Stimulated activated naive CD8-positive, alpha-beta T cell treated with anti-CD3 and anti-CD28 coated beads, Interleukin-15, amount 100 ng/mL, for 72 hours (primary cell): ENCODE measurements at regions not wholly inside any gene's neighbourhood (a gene's known extent, or its start where the extent isn't known, plus 50 kb on each side); places are given as distances from the start of the nearest gene placed in this dataset.

Experiments used
- ATAC-seq: fragments of 150-1000 bp; cut with Tn5 transposase; 2 replicates; pipeline ENCODE4 v1.10.0; 2021; ENCODE audit warnings: mild to moderate bottlenecking, moderate library complexity
- DNase-seq, 2 donors: peaks; one replicate each; pipeline ENCODE4 v3.0.0; 2021 to 2022
- H3K27ac Mint-ChIP-seq, 2 donors: one replicate each; pipeline ENCODE4 v1.8.0; 2022; ENCODE audit warnings: mild to moderate bottlenecking in 2 of 2, mixed read lengths in 2 of 2, moderate library complexity in 2 of 2
- H3K27me3 Mint-ChIP-seq: one replicate; pipeline ENCODE4 v1.8.0; 2022; ENCODE audit warnings: mixed read lengths
- H3K4me1 Mint-ChIP-seq: one replicate; pipeline ENCODE4 v1.8.0; 2022; ENCODE audit warnings: mild to moderate bottlenecking, mixed read lengths
- H3K4me3 Mint-ChIP-seq, 2 donors: one replicate each; pipeline ENCODE4 v1.8.0; 2022; ENCODE audit warnings: mild to moderate bottlenecking in 2 of 2, mixed read lengths in 2 of 2, moderate library complexity in 1 of 2
- H3K9me3 Mint-ChIP-seq, 2 donors: one replicate each; pipeline ENCODE4 v1.8.0; 2022; ENCODE audit warnings: mixed read lengths in 2 of 2

GRCh38 chr2:181140414-181140813 lies 160.0 kb downstream of the UBE2E3 start:
- H3K4me1 Mint-ChIP-seq = peaks cover 70% of the 10 kb centered on the region
- DNase-seq = no peak
- peak overlapping the region in 1 of 2 donors; percentile 43 for H3K27ac Mint-ChIP-seq
- H3K27me3 Mint-ChIP-seq = no peaks in the 10 kb centered on the region
- H3K9me3 Mint-ChIP-seq = peaks cover 8 to 9% of the 10 kb centered on the region in 2 donors
- peak overlapping the region; percentile 44 to 84 for H3K4me3 Mint-ChIP-seq
- ATAC-seq = no peak

- Mint-ChIP-seq H3K27ac (peak overlapping the region in 1 of 2 donors; percentile 43), H3K4me3 (peak overlapping the region; percentile 44 to 84), H3K27me3 (no peaks in the 10 kb centered on the region)
These were observed 160.5 kb downstream of the UBE2E3 start for GRCh38 chr2:181140928-181141327.

GRCh38 chr2:181141676-181142075 lies 161.3 kb downstream of the UBE2E3 start:
- no peak for DNase-seq
- Mint-ChIP-seq H3K27me3 (no peaks in the 10 kb centered on the region), H3K4me1 (peaks cover 77% of the 10 kb centered on the region), H3K4me3 (peak overlapping the region; percentile 70 to 84), H3K27ac (peak overlapping the region; percentile 69 to 98), H3K9me3 (peaks cover 7 to 9% of the 10 kb centered on the region in 2 donors)
- ATAC-seq = no peak

More at GRCh38 chr2:181140928-181141327, 160.5 kb downstream of the UBE2E3 start:
- ATAC-seq = no peak
- Mint-ChIP-seq H3K9me3 (peaks cover 9% of the 10 kb centered on the region in 2 donors), H3K4me1 (peaks cover 73% of the 10 kb centered on the region)
- DNase-seq = no peak

GRCh38 chr2:181142514-181142913 lies 162.1 kb downstream of the UBE2E3 start:
- DNase-seq = no peak
- Mint-ChIP-seq H3K4me3 (peak overlapping the region; percentile 77 to 84), H3K4me1 (peaks cover 74% of the 10 kb centered on the region), H3K9me3 (peaks cover 0 to 9% of the 10 kb centered on the region in 2 donors), H3K27me3 (no peaks in the 10 kb centered on the region), H3K27ac (peak overlapping the region; percentile 83 to 88)
- peak; percentile 88 for ATAC-seq

GRCh38 chr2:181143790-181144300 lies 163.4 kb downstream of the UBE2E3 start:
- ATAC-seq (peak; percentile 52), DNase-seq (no peak)
- H3K27ac Mint-ChIP-seq = peak overlapping the region; percentile 71 to 86
- peaks cover 75% of the 10 kb centered on the region for H3K4me1 Mint-ChIP-seq
- no peaks in the 10 kb centered on the region for H3K27me3 Mint-ChIP-seq
- H3K9me3 Mint-ChIP-seq = peaks cover 0 to 9% of the 10 kb centered on the region in 2 donors
- H3K4me3 Mint-ChIP-seq = peak overlapping the region in 1 of 2 donors; percentile 65

GRCh38 chr2:181145645-181146044 lies 165.2 kb downstream of the UBE2E3 start:
- no peak for DNase-seq
- Mint-ChIP-seq H3K4me1 (peaks cover 68% of the 10 kb centered on the region), H3K27me3 (no peaks in the 10 kb centered on the region), H3K4me3 (peak overlapping the region in 1 of 2 donors; percentile 50), H3K27ac (peak overlapping the region; percentile 67 to 76), H3K9me3 (peaks cover 0 to 9% of the 10 kb centered on the region in 2 donors)
- no peak for ATAC-seq

- H3K4me1 Mint-ChIP-seq = peaks cover 68% of the 10 kb centered on the region
- no peaks in the 10 kb centered on the region for H3K27me3 Mint-ChIP-seq
- ATAC-seq = peak; percentile 80
- H3K4me3 Mint-ChIP-seq = peak overlapping the region in 1 of 2 donors; percentile 45
- H3K9me3 Mint-ChIP-seq = peaks cover 0 to 9% of the 10 kb centered on the region in 2 donors
- DNase-seq = no peak
- H3K27ac Mint-ChIP-seq = peak overlapping the region in 1 of 2 donors; percentile 76
These were observed 165.8 kb downstream of the UBE2E3 start for GRCh38 chr2:181146171-181146570.

GRCh38 chr2:181149056-181149455 lies 168.7 kb downstream of the UBE2E3 start:
- H3K4me3 Mint-ChIP-seq = no peak overlapping the region
- DNase-seq (no peak), ATAC-seq (no peak)
- H3K4me1 Mint-ChIP-seq = peaks cover 75% of the 10 kb centered on the region
- H3K27me3 Mint-ChIP-seq = no peaks in the 10 kb centered on the region
- no peak overlapping the region for H3K27ac Mint-ChIP-seq
- H3K9me3 Mint-ChIP-seq = peaks cover 0 to 9% of the 10 kb centered on the region in 2 donors

- no peak for DNase-seq
- Mint-ChIP-seq H3K27me3 (no peaks in the 10 kb centered on the region), H3K27ac (peak overlapping the region in 1 of 2 donors; percentile 85), H3K9me3 (peaks cover 4 to 10% of the 10 kb centered on the region in 2 donors), H3K4me3 (peak overlapping the region in 1 of 2 donors; percentile 63), H3K4me1 (peaks cover 57% of the 10 kb centered on the region)
- no peak for ATAC-seq
These were observed 171.8 kb downstream of the UBE2E3 start for GRCh38 chr2:181152226-181152625.

- Mint-ChIP-seq H3K9me3 (peaks cover 4 to 12% of the 10 kb centered on the region in 2 donors), H3K4me3 (peak overlapping the region in 1 of 2 donors; percentile 46), H3K27ac (peak overlapping the region in 1 of 2 donors; percentile 91)
These were observed 172.3 kb downstream of the UBE2E3 start for GRCh38 chr2:181152701-181153100.

GRCh38 chr2:181153886-181154285 lies 173.5 kb downstream of the UBE2E3 start:
- no peak for ATAC-seq

More at GRCh38 chr2:181152701-181153100, 172.3 kb downstream of the UBE2E3 start:
- DNase-seq = no peak
- H3K27me3 Mint-ChIP-seq = no peaks in the 10 kb centered on the region
- ATAC-seq = no peak
- peaks cover 52% of the 10 kb centered on the region for H3K4me1 Mint-ChIP-seq

GRCh38 chr2:181157326-181157725 lies 176.9 kb downstream of the UBE2E3 start:
- no peak for ATAC-seq

More at GRCh38 chr2:181153886-181154285, 173.5 kb downstream of the UBE2E3 start:
- Mint-ChIP-seq H3K4me1 (peaks cover 53% of the 10 kb centered on the region), H3K27me3 (no peaks in the 10 kb centered on the region), H3K4me3 (peak overlapping the region in 1 of 2 donors; percentile 14), H3K9me3 (peaks cover 4 to 12% of the 10 kb centered on the region in 2 donors), H3K27ac (peak overlapping the region in 1 of 2 donors; percentile 6)
- DNase-seq = no peak

GRCh38 chr2:181158427-181158826 lies 178.0 kb downstream of the UBE2E3 start:
- Mint-ChIP-seq H3K4me1 (peaks cover 36% of the 10 kb centered on the region), H3K4me3 (no peak overlapping the region), H3K27ac (no peak overlapping the region), H3K9me3 (peaks cover 4 to 12% of the 10 kb centered on the region in 2 donors), H3K27me3 (no peaks in the 10 kb centered on the region)
- DNase-seq (no peak), ATAC-seq (no peak)

More at GRCh38 chr2:181157326-181157725, 176.9 kb downstream of the UBE2E3 start:
- Mint-ChIP-seq H3K4me3 (no peak overlapping the region), H3K4me1 (peaks cover 40% of the 10 kb centered on the region), H3K27me3 (no peaks in the 10 kb centered on the region), H3K9me3 (peaks cover 4 to 12% of the 10 kb centered on the region in 2 donors), H3K27ac (no peak overlapping the region)
- DNase-seq = no peak

GRCh38 chr2:181161615-181162014 lies 181.2 kb downstream of the UBE2E3 start:
- Mint-ChIP-seq H3K27me3 (no peaks in the 10 kb centered on the region), H3K4me3 (no peak overlapping the region), H3K27ac (no peak overlapping the region), H3K9me3 (peaks cover 16 to 23% of the 10 kb centered on the region in 2 donors), H3K4me1 (peaks cover 56% of the 10 kb centered on the region)
- no peak for ATAC-seq
- no peak for DNase-seq

GRCh38 chr2:181163139-181163538 lies 182.7 kb downstream of the UBE2E3 start:
- ATAC-seq = peak; percentile 66
- peak overlapping the region; percentile 27 to 57 for H3K4me3 Mint-ChIP-seq
- peaks cover 56% of the 10 kb centered on the region for H3K4me1 Mint-ChIP-seq
- H3K9me3 Mint-ChIP-seq = peaks cover 28 to 30% of the 10 kb centered on the region in 2 donors
- peak overlapping the region in 1 of 2 donors; percentile 57 for H3K27ac Mint-ChIP-seq
- no peak for DNase-seq
- no peaks in the 10 kb centered on the region for H3K27me3 Mint-ChIP-seq

GRCh38 chr2:181163691-181164090 lies 183.3 kb downstream of the UBE2E3 start:
- no peak for ATAC-seq
- no peak overlapping the region for H3K27ac Mint-ChIP-seq

More at GRCh38 chr2:181163691-181164090, 183.3 kb downstream of the UBE2E3 start:
- no peak for DNase-seq
- Mint-ChIP-seq H3K9me3 (peaks cover 30 to 32% of the 10 kb centered on the region in 2 donors), H3K4me1 (peaks cover 51% of the 10 kb centered on the region), H3K27me3 (no peaks in the 10 kb centered on the region), H3K4me3 (peak overlapping the region; percentile 45 to 57)
